DND-41 (cell line): ENCODE measurements at regions not wholly inside any gene's neighbourhood (a gene's known extent, or its start where the extent isn't known, plus 50 kb on each side); places are given as distances from the start of the nearest gene placed in this dataset.

Source experiments
- ATAC-seq: fragments of 200-7000 bp; cut with Tn5 transposase; 3 replicates; pipeline ENCODE4 v1.9.1; 2021; ENCODE audit warnings: low read depth; ENCODE audit not compliant: insufficient read depth
- DNase-seq: peaks from one replicate; pipeline ENCODE4 v3.0.0-alpha.2; 2020
- H2AFZ ChIP-seq: 2 replicates; pipeline ENCODE4 v1.6.0; 2012; ENCODE audit warnings: low read depth, low read length
- H3K27ac ChIP-seq: 2 replicates; pipeline ENCODE4 v1.5.1; 2012; ENCODE audit warnings: low read length, inconsistent platforms
- H3K27me3 ChIP-seq: fragments of 200-600 bp; sonication (generic); 2 replicates; pipeline ENCODE4 v1.6.0; 2012; ENCODE audit warnings: low read length, mild to moderate bottlenecking, inconsistent platforms; ENCODE audit not compliant: insufficient read depth, poor library complexity
- H3K36me3 ChIP-seq: 2 replicates; pipeline ENCODE4 v1.5.1; 2012; ENCODE audit warnings: low read length, inconsistent platforms; ENCODE audit not compliant: insufficient read depth
- H3K4me1 ChIP-seq: 2 replicates; pipeline ENCODE4 v1.5.1; 2012; ENCODE audit warnings: mild to moderate bottlenecking, low read length; ENCODE audit not compliant: insufficient read depth
- H3K4me2 ChIP-seq: 2 replicates; pipeline ENCODE4 v1.6.0; 2012; ENCODE audit warnings: mild to moderate bottlenecking, moderate library complexity, low read length, inconsistent platforms; ENCODE audit not compliant: insufficient read depth
- H3K4me3 ChIP-seq, 2 experiments: fragments of 200-600 bp in 1 of 2; shearing (Covaris generic) in 1 of 2; 2 replicates each; pipeline ENCODE4 v1.5.1; 2012 to 2016; ENCODE audit warnings: inconsistent platforms in 2 of 2, low read length in 2 of 2, mild to moderate bottlenecking in 2 of 2, low read depth in 1 of 2, moderate library complexity in 1 of 2
- H3K79me2 ChIP-seq: 2 replicates; pipeline ENCODE4 v1.6.0; 2012; ENCODE audit warnings: low read length, inconsistent platforms; ENCODE audit not compliant: insufficient read depth
- H3K9ac ChIP-seq: 2 replicates; pipeline ENCODE4 v1.6.0; 2012; ENCODE audit warnings: low read depth, mild to moderate bottlenecking, inconsistent platforms, low read length, moderate library complexity
- H3K9me3 ChIP-seq: 2 replicates; pipeline ENCODE4 v1.5.1; 2012; ENCODE audit warnings: low read length, moderate library complexity, mild to moderate bottlenecking, inconsistent platforms; ENCODE audit not compliant: insufficient read depth, severe bottlenecking
- H4K20me1 ChIP-seq: 2 replicates; pipeline ENCODE4 v1.6.0; 2012; ENCODE audit warnings: low read length; ENCODE audit not compliant: insufficient read depth
- CTCF ChIP-seq: IDR thresholded peaks from 2 replicates; pipeline ENCODE4 v1.5.1; 2012; ENCODE audit warnings: borderline replicate concordance, low read length, moderate library complexity, mild to moderate bottlenecking; ENCODE audit not compliant: poor library complexity, severe bottlenecking; ENCODE audit errors: extremely low read depth
- EZH2 ChIP-seq: IDR thresholded peaks from 3 replicates; pipeline ENCODE4 v1.6.1; 2012; ENCODE audit warnings: borderline replicate concordance, low read depth, mild to moderate bottlenecking, moderate library complexity, low read length, inconsistent platforms; ENCODE audit not compliant: severe bottlenecking

- H3K27me3 ChIP-seq = no peaks in the 10 kb centered on the region
- H3K4me3 ChIP-seq = no peak overlapping the region
- ATAC-seq = no peak
- no peaks in the 10 kb centered on the region for H3K9me3 ChIP-seq
- no peak overlapping the region for H3K27ac ChIP-seq
- H3K4me2 ChIP-seq = no peak overlapping the region
- H4K20me1 ChIP-seq = no peaks in the 10 kb centered on the region
- DNase-seq = no peak
- no peaks in the 10 kb centered on the region for H3K36me3 ChIP-seq
- H3K79me2 ChIP-seq = no peaks in the 10 kb centered on the region
- no peak overlapping the region for H2AFZ ChIP-seq
- H3K4me1 ChIP-seq = no peaks in the 10 kb centered on the region
- H3K9ac ChIP-seq = no peak overlapping the region
- TF ChIP-seq CTCF (peak; percentile 48), EZH2 (no peak)
These were observed 791.3 kb upstream of the CHAC2 start for GRCh38 chr2:52976143-52976949.

GRCh38 chr2:52974127-52974526 lies 793.5 kb upstream of the CHAC2 start:
- Histone ChIP-seq H3K4me1 (no peaks in the 10 kb centered on the region), H2AFZ (no peak overlapping the region), H3K27ac (no peak overlapping the region), H3K79me2 (no peaks in the 10 kb centered on the region), H3K9me3 (no peaks in the 10 kb centered on the region), H3K4me3 (no peak overlapping the region), H4K20me1 (no peaks in the 10 kb centered on the region), H3K36me3 (no peaks in the 10 kb centered on the region), H3K9ac (no peak overlapping the region), H3K27me3 (no peaks in the 10 kb centered on the region), H3K4me2 (no peak overlapping the region)
- ATAC-seq (no peak), DNase-seq (no peak)
- no peak for TF ChIP-seq CTCF
- no peak for TF ChIP-seq EZH2

- no peaks in the 10 kb centered on the region for H3K4me1 ChIP-seq
- H3K4me3 ChIP-seq = no peak overlapping the region
- no peak overlapping the region for H3K27ac ChIP-seq
- ATAC-seq (no peak), DNase-seq (no peak)
- no peak overlapping the region for H3K4me2 ChIP-seq
- TF ChIP-seq CTCF = no peak
- H3K9ac ChIP-seq = no peak overlapping the region
- H3K27me3 ChIP-seq = no peaks in the 10 kb centered on the region
- no peaks in the 10 kb centered on the region for H3K36me3 ChIP-seq
- no peaks in the 10 kb centered on the region for H3K79me2 ChIP-seq
- H4K20me1 ChIP-seq = no peaks in the 10 kb centered on the region
- no peaks in the 10 kb centered on the region for H3K9me3 ChIP-seq
- H2AFZ ChIP-seq = no peak overlapping the region
These were observed 797.0 kb upstream of the CHAC2 start for GRCh38 chr2:52970642-52971041.

GRCh38 chr2:52968043-52968442 lies 799.6 kb upstream of the CHAC2 start:
- Histone ChIP-seq H3K27me3 (no peaks in the 10 kb centered on the region), H3K4me1 (no peaks in the 10 kb centered on the region), H4K20me1 (no peaks in the 10 kb centered on the region), H3K4me2 (no peak overlapping the region), H3K9ac (no peak overlapping the region), H3K4me3 (no peak overlapping the region), H3K27ac (no peak overlapping the region), H3K9me3 (no peaks in the 10 kb centered on the region), H3K36me3 (no peaks in the 10 kb centered on the region), H3K79me2 (no peaks in the 10 kb centered on the region), H2AFZ (no peak overlapping the region)
- TF ChIP-seq EZH2 (no peak), CTCF (no peak)
- DNase-seq (no peak), ATAC-seq (no peak)
